ENCODE measurements at regions not wholly inside any gene's neighbourhood (a gene's known extent, or its start where the extent isn't known, plus 50 kb on each side); places are given as distances from the start of the nearest gene placed in this dataset.

- DNase-seq (ENCODE audit: low read depth), result peak; percentile 98
Measured at GRCh38 chr18:22467760-22468553, 50.2 kb upstream of the CTAGE1 start.

- no peak for DNase-seq (ENCODE audit: low read depth)
Measured at GRCh38 chr18:22468554-22468891, 50.8 kb upstream of the CTAGE1 start.

DNA sequence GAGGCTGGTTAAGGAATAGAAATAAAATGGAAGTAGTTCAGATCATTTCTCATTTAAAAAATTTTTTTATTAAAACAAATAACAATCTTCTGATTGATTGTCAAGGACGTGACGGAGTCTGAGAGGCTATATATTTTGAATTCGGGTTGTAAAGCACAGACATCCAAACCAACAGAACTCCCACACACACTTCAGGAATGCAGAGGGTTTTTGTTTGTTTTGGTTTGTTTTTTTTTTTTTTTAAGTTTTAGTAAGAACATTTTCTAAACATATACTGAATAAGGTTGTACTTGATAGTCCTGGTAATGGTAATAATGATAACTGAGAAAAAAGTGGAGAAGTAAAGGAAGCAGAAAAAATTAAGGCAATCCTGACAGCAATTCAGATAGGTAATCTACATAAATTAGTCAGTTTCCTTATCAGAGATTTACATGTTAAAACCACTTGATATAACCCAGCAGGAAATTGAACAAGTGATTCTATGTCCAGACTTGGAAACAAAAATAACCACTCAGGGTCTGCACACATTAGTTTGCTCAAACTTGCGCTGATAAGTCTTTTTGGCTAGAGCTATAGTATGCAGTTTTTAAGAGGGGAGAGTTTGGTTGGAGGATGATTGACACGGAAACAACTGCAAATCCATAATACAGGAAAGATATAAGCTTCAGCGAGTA, 51.5 kb upstream of the CTAGE1 start:
- no peak for DNase-seq (ENCODE audit: low read depth)

- DNase-seq (ENCODE audit: low read depth), result no peak
Measured at GRCh38 chr18:22469926-22470247, 52.2 kb upstream of the CTAGE1 start.

GRCh38 chr18:22470248-22471235, 52.8 kb upstream of the CTAGE1 start:
- peak; percentile 54 for DNase-seq (ENCODE audit: low read depth)

DNA sequence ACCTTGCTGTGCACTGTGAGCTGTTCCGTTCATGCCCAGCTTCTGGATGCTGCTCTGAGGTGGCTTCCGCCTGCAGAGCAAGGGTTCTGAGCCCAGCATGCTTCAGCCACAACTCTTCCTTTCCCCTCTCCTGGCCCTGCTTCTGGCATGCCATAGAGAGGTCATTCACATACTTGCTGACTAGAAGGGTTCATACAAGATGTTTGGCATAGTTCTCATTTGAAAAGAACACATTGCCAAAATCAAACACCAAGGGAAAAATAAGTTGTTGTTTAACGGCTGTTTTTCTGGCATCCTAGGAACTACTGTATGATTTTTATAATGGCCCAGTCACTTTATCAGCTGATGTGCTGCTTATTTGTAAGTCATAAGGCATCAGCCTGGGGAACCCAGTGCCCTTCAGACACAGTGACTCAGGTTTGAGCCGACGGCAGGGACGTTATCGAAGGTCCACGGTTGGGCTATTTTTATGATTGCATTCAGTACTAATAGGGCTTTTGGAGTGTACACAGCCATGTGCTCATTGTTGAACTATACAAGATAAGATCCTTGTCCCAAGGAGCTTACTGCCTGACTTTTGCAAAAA, 53.9 kb upstream of the CTAGE1 start:
- peak; percentile 60 for DNase-seq (ENCODE audit: low read depth)

DNA sequence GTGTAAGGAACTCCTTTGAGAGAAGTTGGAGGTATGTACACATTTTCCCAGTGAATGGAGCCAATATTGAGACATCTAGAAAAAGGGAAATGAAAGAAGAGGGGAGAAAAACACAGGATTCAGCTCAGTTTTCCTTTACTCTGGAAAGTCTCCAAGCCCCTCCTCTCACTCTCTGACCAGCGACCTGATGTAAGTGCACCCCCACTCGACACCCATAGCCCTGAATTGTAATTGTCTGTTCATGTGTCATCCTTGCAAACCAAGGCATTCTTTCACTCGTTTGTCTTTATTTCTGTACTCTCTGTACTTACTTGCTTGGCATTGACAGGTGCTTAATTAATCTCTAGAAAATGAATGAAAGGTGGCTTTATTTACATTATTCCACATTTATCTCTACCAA, 55.7 kb upstream of the CTAGE1 start:
- DNase-seq (ENCODE audit: low read depth), result peak; percentile 51

GRCh38 chr18:22475426-22476100, 57.8 kb upstream of the CTAGE1 start:
- no peak for DNase-seq (ENCODE audit: low read depth)

DNA sequence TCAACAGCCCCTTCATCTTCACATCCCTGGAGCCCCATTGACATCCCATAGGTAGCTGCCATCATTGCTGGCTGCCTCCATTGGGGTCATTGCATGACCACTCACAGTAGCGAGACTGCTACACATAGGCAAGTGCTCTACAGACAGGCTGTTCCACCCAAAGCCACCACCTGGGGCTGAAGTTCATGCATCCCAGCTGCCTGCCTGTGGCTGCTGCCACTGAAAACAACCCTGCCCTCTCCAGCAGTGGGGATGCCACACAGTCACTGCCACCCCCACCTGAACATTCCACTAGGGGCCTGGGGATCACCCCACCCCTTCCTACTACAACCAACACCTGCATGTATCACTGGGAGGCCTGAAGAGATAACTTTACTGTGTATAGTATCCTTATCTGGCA, 59.5 kb upstream of the CTAGE1 start:
- DNase-seq (ENCODE audit: low read depth), result no peak

- DNase-seq (ENCODE audit: low read depth), result no peak
Measured at GRCh38 chr18:22482948-22483347, 65.2 kb upstream of the CTAGE1 start.

- no peak for DNase-seq (ENCODE audit: low read depth)
Measured at GRCh38 chr18:22483407-22483806, 65.7 kb upstream of the CTAGE1 start.

- DNase-seq (ENCODE audit: low read depth), result no peak
Measured at GRCh38 chr18:22484471-22484870, 66.8 kb upstream of the CTAGE1 start.

DNA sequence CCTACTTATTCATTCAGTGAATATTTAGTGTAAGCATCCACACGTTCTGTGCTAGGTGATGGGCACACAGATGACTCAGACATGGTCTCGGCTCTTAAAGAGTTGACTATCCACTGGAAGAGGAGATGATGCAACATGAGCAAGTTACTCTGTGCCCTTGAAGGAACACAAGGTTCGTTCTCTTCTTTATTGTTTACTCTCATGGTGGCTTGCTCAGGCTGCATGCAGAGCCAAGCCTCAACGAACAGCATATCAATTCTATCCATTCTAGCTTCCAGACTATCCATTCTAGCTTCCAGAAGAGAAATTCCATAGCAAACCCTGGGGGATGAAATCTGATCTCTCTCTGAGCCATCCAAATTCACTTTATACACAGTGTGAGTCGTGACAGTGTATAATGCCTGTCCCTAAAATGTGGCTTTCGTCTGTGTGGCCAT, 68.1 kb upstream of the CTAGE1 start:
- DNase-seq (ENCODE audit: low read depth), result peak; percentile 87

DNA sequence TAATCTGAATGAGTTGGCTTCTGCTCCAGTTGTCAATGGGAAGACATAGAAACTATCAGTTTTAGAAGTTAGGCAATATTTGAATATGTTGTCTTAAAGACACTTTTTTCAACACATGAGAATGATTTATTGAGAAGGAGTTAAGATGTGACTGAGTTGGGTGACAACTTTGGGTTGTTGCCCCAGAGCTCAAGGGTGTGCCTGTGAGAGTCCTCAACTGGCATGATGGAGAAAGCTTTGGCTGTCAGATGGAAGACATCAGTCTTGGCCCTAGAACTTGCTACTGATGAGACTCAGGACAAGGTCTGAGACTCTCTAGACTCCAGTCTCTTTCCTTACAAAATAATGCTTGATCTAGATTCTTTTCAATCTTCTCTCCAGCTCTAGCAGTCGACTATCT, 69.0 kb upstream of the CTAGE1 start:
- no peak for DNase-seq (ENCODE audit: low read depth)

- no peak for DNase-seq (ENCODE audit: low read depth)
Measured at GRCh38 chr18:22488554-22488953, 70.8 kb upstream of the CTAGE1 start.

DNA sequence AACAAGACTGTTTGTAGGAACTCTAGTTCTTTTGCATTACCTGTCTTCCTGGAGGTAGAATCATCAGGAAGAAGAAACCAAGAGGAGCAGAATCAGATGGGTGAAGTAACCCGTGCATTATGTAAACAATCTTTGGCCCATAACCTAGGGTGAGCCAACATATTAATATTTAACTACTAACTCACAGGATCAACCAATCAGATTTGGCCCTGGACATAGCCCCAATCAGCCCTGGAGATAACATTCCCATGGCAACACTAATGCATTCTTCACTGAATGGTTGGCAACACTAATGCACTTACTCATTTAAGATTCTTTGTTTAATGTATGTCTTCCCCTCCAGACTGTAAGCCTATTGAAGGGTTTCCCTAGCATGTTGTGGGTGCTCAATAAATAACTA, 72.0 kb upstream of the CTAGE1 start:
- peak; percentile 54 for DNase-seq (ENCODE audit: low read depth)

DNA sequence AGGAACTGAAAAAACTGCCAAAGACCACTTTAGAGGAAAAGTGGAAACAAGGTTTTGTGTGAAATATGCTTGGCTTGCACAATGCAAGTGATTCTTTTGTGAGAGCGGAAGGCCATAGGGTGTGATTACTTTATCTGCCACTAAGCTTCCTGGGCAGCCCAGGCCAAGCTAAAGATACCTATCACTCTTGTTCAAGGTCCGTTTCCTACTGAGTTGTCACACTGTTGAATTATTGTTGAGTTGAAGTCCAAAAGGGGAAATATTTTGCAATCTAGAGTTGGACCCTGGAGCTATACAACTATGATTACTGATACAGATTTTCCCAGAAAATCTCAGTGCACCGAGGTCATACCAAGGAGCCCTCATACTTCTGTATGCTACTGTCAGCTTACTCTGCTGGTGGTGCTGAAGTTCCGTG, 72.7 kb upstream of the CTAGE1 start:
- no peak for DNase-seq (ENCODE audit: low read depth)

- peak; percentile 14 for DNase-seq (ENCODE audit: low read depth)
Measured at GRCh38 chr18:22493255-22493654, 75.5 kb upstream of the CTAGE1 start.

DNA sequence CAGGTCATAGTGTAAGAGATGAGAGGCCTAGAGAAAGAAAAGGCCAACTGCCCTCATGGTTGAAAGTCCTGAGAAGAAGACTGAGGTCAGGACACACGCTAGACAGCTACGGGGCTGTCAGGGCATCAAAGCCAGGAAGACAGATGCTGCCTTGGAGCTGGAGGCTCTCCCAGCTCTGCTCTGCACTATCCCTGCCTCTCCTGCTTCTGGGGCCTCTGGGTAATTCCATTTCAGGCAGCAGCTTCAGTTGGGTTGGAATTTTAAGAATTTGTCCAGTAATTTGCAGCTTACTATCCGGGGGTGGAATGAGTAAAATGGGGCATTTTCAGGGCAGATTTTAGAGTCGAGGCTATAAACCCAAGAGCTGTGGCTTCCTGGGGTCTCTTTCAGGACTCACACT, 76.2 kb upstream of the CTAGE1 start:
- peak; percentile 90 for DNase-seq (ENCODE audit: low read depth)

DNA sequence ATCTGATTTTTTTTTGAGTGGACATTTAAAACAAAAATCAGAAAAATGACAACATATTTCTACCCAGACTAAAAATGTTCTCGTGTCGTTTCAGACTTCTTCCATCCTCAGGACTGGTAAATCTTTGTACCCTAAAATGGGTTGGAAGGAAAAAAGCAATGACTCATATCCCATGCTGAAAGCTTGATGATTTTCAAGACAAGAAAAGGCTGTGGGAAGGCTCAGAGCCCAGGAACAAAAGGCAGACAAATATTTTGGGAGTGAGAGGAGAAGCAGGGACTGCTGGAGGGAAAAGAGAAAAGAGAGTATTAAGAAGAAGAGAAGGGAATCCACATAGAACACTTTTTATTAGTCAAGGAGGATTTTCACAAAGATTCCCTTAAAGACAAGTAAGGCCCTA, 77.1 kb upstream of the CTAGE1 start:
- peak; percentile 84 for DNase-seq (ENCODE audit: low read depth)

DNA sequence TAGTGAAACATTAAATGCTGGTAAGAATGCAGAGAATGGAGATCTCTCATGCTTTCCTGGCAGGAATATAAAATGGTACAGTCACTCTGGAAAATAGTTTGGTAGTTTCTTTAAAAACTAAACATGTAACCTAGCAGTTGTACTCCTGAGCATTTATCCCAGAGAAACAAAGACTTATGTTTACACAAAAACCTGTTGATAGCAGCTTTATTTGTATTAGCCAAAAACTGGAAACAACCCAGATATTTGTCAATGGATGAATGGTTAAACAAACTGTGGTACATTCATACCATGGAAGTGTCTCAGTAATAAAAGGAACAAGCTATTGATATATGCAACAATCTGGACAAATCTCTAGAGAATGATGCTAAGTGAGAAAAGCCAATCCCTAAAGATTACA, 81.7 kb upstream of the CTAGE1 start:
- DNase-seq (ENCODE audit: low read depth), result no peak

- peak; percentile 94 for DNase-seq (ENCODE audit: low read depth)
Measured at GRCh38 chr18:22503803-22504202, 86.1 kb upstream of the CTAGE1 start.

Data from EH (cell line).